ENCODE measurements at regions not wholly inside any gene's neighbourhood (a gene's known extent, or its start where the extent isn't known, plus 50 kb on each side); places are given as distances from the start of the nearest gene placed in this dataset.

GRCh38 chr1:221816899-221817298 is 75.0 kb upstream of the DUSP10 start:
- no peak overlapping the region for H3K4me3 ChIP-seq (ENCODE audit: low read length)
- H2AFZ ChIP-seq (ENCODE audit: low read depth, low read length): no peak overlapping the region
- no peak overlapping the region for H3K4me2 ChIP-seq (ENCODE audit: low read length)
- no peaks in the 10 kb centered on the region for H3K36me3 ChIP-seq (replicated peaks; ENCODE audit: low read depth, low read length)
- no peaks in the 10 kb centered on the region for H3K79me2 ChIP-seq (ENCODE audit: low read length)
- H3K4me1 ChIP-seq (ENCODE audit: low read length): peaks cover 8% of the 10 kb centered on the region
- TF ChIP-seq EZH2phosphoT487 (IDR thresholded peaks at IDR 0.05; ENCODE audit: low read depth): no peak
- TF ChIP-seq, protein P1, sequence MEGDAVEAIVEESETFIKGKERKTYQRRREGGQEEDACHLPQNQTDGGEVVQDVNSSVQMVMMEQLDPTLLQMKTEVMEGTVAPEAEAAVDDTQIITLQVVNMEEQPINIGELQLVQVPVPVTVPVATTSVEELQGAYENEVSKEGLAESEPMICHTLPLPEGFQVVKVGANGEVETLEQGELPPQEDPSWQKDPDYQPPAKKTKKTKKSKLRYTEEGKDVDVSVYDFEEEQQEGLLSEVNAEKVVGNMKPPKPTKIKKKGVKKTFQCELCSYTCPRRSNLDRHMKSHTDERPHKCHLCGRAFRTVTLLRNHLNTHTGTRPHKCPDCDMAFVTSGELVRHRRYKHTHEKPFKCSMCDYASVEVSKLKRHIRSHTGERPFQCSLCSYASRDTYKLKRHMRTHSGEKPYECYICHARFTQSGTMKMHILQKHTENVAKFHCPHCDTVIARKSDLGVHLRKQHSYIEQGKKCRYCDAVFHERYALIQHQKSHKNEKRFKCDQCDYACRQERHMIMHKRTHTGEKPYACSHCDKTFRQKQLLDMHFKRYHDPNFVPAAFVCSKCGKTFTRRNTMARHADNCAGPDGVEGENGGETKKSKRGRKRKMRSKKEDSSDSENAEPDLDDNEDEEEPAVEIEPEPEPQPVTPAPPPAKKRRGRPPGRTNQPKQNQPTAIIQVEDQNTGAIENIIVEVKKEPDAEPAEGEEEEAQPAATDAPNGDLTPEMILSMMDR (IDR thresholded peaks at IDR 0.05; ENCODE audit: low read depth, low read length): no peak
- H4K20me1 ChIP-seq (ENCODE audit: insufficient read depth, low read length): no peaks in the 10 kb centered on the region
- H3K27ac ChIP-seq (ENCODE audit: low read length): no peak overlapping the region
- H3K9me3 ChIP-seq (ENCODE audit: insufficient read depth, low read length): no peaks in the 10 kb centered on the region
- H3K27me3 ChIP-seq (ENCODE audit: low read depth, low read length): peaks cover 3% of the 10 kb centered on the region; the same call in 1 of the 2 replicates
- H3K9ac ChIP-seq (ENCODE audit: low read length): no peak overlapping the region

DNA sequence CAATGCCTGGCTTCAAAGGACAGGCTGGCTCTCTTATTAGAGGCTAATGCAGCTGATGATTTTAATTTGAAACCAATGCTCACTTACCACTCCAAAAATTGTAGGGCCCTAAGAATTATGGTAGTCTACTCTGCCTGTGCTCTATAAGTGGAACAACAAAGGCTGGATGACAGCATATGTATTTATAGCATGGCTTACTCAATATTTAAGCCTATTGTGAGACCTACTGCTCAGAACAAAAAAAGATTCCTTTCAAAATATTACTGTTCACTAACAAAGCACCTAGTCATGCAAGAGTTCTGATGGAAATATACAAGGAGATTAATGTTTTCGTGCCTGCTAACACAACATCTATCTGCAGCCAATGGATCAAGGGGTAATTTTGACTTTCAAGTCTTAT is 73.8 kb upstream of the DUSP10 start:
- H3K9ac ChIP-seq (ENCODE audit: low read length): no peak overlapping the region
- no peak for TF ChIP-seq EZH2phosphoT487 (IDR thresholded peaks at IDR 0.05; ENCODE audit: low read depth)
- TF ChIP-seq, protein P1 (IDR thresholded peaks at IDR 0.05; ENCODE audit: low read depth, low read length): no peak

DNA sequence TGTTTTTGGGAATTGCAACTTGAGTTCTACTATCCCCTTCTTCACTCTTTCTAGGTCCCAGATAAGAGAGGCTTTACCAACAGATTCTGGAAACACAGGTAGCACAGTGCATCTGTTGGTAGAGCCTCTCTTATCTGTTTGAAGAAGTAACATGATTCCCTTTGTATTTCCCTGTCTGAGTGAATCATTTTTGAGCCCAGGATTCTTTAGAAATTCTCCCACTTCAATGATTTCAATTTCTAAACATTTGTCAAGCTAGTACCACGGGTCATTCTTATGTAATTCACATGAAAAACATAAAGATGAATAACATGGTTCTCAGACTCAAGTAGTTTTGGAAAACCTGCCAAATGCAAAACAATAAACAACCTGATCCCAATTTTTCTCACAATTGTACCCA is 72.0 kb upstream of the DUSP10 start:
- H3K36me3 ChIP-seq (replicated peaks; ENCODE audit: low read depth, low read length): no peaks in the 10 kb centered on the region
- no peak overlapping the region for H3K4me2 ChIP-seq (ENCODE audit: low read length)
- H4K20me1 ChIP-seq (ENCODE audit: insufficient read depth, low read length): no peaks in the 10 kb centered on the region
- peaks cover 16% of the 10 kb centered on the region for H3K4me1 ChIP-seq (ENCODE audit: low read length)
- no peak overlapping the region for H2AFZ ChIP-seq (ENCODE audit: low read depth, low read length)
- no peaks in the 10 kb centered on the region for H3K9me3 ChIP-seq (ENCODE audit: insufficient read depth, low read length)
- TF ChIP-seq, protein P1 (IDR thresholded peaks at IDR 0.05; ENCODE audit: low read depth, low read length): no peak
- no peak for TF ChIP-seq EZH2phosphoT487 (IDR thresholded peaks at IDR 0.05; ENCODE audit: low read depth)
- H3K9ac ChIP-seq (ENCODE audit: low read length): no peak overlapping the region
- no peak overlapping the region for H3K27ac ChIP-seq (ENCODE audit: low read length)
- H3K27me3 ChIP-seq (ENCODE audit: low read depth, low read length): peaks cover 4% of the 10 kb centered on the region; the same call in 1 of the 2 replicates
- H3K79me2 ChIP-seq (ENCODE audit: low read length): no peaks in the 10 kb centered on the region
- no peak overlapping the region for H3K4me3 ChIP-seq (ENCODE audit: low read length)

More for the DNA sequence above, 73.8 kb upstream of the DUSP10 start:
- Histone ChIP-seq H3K4me3 (ENCODE audit: low read length) (no peak overlapping the region), H3K36me3 (replicated peaks; ENCODE audit: low read depth, low read length) (no peaks in the 10 kb centered on the region), H3K27ac (ENCODE audit: low read length) (no peak overlapping the region), H3K9me3 (ENCODE audit: insufficient read depth, low read length) (no peaks in the 10 kb centered on the region), H2AFZ (ENCODE audit: low read depth, low read length) (no peak overlapping the region), H3K27me3 (ENCODE audit: low read depth, low read length) (peaks cover 4% of the 10 kb centered on the region; the same call in 1 of the 2 replicates), H3K4me2 (ENCODE audit: low read length) (no peak overlapping the region), H4K20me1 (ENCODE audit: insufficient read depth, low read length) (no peaks in the 10 kb centered on the region), H3K4me1 (ENCODE audit: low read length) (0 out of 2 replicates have a peak, but pooled peaks cover 4% of the 10 kb centered on the region), H3K79me2 (ENCODE audit: low read length) (no peaks in the 10 kb centered on the region)

DNA sequence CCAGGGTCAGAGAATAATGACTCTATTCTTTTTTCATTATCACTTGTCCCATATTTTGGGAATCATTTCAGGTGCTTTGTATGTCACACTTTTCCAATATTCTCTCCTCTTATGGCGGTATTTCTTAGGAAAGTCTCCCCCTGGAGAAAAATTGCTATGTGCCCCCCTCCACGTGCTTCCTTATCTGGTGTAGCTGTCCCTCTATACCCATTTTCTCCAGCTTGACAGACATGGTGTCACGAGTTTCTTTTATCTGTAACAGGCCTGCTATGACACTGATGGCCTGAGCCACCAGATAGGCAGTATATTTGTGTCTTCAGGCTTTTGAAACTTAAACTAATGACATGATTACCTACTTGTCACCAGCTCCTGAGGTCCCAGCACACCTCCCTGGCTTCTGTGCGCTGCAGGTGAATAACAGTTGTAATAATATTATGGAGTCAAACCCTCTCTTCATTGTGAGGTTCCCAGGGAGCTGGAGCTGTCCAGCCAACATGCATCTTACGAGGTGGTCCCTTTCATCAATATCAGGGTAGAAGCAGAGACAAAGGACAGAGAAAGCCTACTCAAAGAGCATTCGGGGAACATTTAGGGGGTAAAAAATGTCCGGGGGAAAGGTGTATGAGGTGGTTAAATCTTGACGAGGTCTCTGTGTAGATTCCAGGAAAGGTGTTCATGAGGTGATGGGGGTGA is 71.2 kb upstream of the DUSP10 start:
- no peaks in the 10 kb centered on the region for H3K79me2 ChIP-seq (ENCODE audit: low read length)
- H3K9me3 ChIP-seq (ENCODE audit: insufficient read depth, low read length): no peaks in the 10 kb centered on the region
- H3K9ac ChIP-seq (ENCODE audit: low read length): no peak overlapping the region
- TF ChIP-seq EZH2phosphoT487 (IDR thresholded peaks at IDR 0.05; ENCODE audit: low read depth): no peak
- TF ChIP-seq, protein P1 (IDR thresholded peaks at IDR 0.05; ENCODE audit: low read depth, low read length): no peak
- H2AFZ ChIP-seq (ENCODE audit: low read depth, low read length): no peak overlapping the region
- no peak overlapping the region for H3K27ac ChIP-seq (ENCODE audit: low read length)
- peaks cover 22% of the 10 kb centered on the region for H3K4me1 ChIP-seq (ENCODE audit: low read length)
- no peaks in the 10 kb centered on the region for H4K20me1 ChIP-seq (ENCODE audit: insufficient read depth, low read length)
- H3K36me3 ChIP-seq (replicated peaks; ENCODE audit: low read depth, low read length): no peaks in the 10 kb centered on the region
- no peak overlapping the region for H3K4me2 ChIP-seq (ENCODE audit: low read length)
- H3K27me3 ChIP-seq (ENCODE audit: low read depth, low read length): peaks cover 4% of the 10 kb centered on the region; the same call in 1 of the 2 replicates
- H3K4me3 ChIP-seq (ENCODE audit: low read length): no peak overlapping the region
